HG03520 (cell line): ENCODE measurements at regions not wholly inside any gene's neighbourhood (a gene's known extent, or its start where the extent isn't known, plus 50 kb on each side); places are given as distances from the start of the nearest gene placed in this dataset.

Source experiments
- ATAC-seq: cut with Tn5 transposase; IDR thresholded peaks from one replicate; pipeline ENCODE4 v1.9.1; 2021; ENCODE audit warnings: mild to moderate bottlenecking, moderate library complexity; ENCODE audit not compliant: unreplicated experiment

DNA sequence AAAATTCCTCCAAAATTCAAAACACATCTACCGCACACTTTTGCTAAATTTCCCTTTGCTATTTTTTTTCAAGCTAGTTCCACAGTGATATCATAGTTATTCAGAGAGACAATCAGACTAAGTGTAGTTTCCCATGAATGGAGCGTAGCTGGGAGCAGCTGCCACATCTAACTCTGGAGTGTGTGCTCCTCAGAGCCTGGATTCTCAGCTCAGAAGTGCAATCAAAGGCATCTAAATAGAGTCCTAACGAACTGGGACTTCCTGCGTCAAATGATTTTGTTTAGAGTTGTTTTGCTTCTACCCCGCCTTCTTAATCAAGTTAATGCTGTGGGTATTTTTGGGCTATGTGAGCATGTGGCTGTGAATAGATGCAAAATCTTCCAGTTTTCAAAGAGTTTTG is 160.3 kb downstream of the TMEM18 start:
- ATAC-seq, result no peak

DNA sequence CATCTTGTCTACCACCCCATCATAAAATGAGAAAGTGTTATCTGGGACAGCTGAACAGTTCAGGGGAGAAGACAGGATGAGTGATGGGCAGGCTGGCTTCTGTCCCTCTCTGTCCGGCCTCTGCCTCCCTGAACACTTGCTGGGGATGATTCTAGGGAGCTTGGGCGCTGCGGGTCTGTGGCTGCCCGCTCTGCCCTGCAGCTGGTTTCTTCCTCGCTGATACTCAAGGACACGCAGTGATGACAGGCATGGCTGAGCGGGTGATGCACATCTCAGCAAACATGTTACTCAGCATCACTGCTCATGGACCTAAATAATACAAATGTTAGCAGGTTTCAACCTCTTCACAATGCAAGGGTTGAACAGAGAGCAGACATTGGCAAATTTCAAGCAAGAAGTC is 161.1 kb downstream of the TMEM18 start:
- ATAC-seq, result no peak

DNA sequence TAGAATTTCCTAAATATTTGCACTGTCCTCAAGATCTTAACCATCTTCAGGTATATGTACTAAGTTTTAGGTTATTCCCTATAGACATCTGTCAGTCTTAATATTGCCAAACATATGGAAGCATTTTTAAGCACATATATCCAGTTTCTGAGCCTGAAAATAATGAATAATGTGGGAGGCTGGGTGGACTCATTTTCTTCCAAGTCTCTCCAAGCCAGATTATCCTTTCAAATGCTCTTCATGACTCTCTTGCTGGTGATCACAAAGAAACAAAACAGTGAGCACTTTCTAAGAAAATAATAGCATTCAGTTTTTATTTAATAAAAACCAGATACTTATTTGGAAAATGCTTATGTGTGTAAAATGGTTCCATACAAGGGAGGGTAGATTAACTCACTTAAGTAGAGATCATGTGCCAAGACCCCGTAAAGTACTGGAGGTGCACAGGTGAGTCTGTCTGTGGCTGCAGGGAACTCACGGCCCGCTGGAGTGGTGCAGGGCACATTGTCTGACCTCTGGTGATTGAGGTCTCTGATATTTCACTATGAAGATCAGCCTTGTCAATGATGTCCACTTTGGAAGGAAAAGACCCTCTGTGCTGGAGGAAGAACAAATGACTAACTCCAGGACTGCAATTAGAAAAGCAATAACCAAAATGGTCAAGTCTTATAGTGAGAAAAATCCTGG is 161.6 kb downstream of the TMEM18 start:
- ATAC-seq, result no peak

DNA sequence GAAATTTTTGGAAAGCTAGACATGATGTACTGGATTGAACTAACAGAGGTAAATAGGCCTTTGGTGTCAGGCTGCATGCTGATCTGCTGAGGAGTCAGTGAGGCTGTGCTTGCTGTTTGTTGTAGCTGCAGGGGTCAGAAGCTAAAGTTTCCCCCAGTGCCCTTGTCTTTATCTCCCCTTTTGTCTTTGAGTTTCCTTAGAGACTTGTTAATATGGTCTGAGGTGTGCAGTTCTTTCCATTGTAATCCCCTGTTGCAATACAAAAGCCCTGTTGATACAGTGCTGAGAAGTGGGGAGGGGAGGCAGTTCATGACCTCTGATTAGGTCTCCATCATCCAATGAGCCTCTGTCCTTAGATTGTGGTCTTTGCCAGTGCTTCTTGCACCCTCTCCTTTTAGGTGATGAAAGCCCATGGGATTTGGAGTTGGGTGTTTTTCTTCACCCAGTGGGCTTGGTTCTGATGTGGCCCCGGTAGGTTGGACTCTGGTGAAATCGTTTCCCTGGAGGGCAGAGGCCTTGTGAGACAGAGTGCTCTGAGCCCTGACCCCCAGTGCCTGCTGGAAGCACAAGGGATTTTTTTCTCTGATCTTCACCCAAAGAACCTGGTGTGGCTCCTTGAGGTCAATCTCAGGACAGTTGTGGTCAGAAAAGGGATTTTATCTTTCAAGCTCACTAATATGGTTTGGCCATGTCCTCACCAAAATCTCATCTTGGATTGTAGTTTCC is 163.1 kb downstream of the TMEM18 start:
- ATAC-seq, result no peak

DNA sequence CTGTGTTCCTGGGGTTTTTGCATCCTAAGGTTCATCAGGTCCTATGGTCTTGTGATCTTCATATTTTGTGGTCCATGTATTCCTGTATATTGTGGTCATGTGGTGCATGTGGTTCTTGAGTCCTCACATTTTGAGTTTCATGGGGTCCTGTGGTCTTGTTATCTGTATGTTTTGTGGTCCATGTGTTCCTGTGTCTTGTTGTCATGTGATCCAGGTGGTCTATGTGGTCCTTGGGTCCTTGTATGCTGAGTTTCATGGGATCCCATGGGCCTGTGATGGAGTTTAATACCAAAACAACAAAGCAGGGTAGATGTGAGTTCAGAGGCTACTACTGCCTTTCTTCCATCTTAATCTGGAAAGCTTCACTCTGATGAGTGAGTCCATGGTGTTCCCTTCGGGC is 166.4 kb downstream of the TMEM18 start:
- ATAC-seq, result no peak

DNA sequence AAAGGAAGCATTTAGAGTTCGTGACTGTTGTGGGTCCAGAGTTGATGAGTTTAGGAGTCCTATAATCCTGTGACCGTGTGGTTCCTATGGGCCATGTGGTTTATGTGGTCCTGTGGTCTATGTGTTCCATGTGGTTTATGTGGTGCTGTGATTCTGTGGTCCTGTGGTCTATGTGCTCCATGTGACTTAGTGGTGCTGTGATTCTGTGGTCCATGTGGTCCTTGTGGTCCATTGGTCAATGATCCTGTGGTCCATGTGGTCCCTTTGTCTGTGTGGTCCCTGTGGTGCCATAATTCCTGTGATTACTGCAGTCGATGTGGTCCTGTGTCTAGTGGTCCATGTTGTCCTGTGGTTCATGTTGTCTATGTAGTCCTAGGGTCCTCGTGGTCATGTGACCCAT is 167.3 kb downstream of the TMEM18 start:
- no peak for ATAC-seq

DNA sequence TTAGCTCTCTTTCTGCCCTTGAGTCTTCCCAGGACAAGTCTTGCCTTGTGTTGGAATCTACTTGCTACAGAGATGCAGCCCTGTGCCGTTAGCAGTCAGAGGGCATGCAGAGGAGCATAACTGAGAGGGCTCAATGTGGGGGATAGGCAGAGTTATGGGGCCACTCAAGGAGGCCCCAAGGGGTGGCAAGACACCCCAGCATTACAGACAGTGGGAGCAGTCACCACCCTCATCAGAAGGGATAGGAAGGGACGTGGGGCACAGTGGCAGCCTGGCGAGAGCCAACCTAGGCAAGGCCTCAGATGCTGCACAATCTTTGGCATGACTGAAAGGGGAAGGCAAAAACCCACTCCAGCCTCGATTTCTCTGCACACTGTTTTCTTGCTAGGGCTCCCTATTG is 169.1 kb downstream of the TMEM18 start:
- ATAC-seq, result no peak

DNA sequence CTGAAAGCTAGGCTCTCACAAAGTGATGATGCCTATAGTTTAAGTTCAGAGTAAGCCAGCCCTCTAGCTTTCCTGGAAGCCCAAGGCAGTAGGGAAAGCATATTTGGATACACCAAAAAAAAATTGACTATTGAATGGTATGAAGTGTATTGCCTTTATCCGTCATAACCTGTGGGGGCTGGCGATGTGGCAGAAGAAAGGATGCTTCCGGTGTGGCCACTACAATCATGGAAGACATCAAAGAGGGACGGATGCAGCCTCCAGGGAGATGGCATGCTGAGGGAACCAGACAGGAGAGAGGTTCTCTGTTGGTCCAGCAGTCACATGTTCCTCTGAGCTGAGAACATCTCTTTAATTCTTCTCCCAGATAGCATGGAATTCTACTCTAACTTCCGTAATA is 170.3 kb downstream of the TMEM18 start:
- ATAC-seq, result no peak

DNA sequence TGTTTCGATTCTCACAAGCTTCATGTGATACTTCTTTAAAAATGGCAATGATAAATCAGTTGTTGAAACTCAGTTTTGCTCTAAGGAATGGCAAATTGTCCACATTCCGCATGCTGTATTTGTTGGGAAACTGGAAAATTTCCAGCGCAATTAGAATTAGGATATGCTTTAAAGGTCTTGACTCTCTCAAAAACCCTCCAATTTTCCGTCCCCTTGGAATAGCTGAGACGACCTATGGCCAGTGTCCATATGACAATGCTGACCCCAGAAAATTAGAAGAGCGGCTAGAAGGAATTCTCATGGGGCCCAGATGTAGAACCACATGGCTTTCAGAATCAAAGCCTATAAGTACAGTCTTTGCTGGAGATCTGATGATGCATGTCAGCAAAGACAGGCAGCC is 170.8 kb downstream of the TMEM18 start:
- ATAC-seq, result no peak

DNA sequence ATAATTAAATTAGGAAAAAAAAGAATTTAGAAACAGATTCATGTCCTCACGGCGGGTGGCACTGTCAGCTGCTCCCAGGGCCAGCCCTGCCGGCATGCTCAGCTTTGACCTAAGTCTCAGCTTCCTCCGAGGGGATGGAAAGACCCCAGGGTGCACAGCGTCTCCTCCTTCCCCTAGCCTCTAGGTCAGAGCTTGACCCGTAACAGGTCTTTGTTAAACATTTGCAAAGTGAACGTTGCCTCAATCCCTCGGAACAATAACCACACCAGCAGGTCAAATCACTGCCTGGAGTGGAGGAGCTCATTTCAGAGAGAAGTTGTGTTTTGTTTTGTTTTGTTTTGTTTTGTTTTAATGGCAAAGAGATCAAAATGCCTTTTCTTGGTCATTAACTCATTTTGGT is 171.3 kb downstream of the TMEM18 start:
- ATAC-seq, result no peak

DNA sequence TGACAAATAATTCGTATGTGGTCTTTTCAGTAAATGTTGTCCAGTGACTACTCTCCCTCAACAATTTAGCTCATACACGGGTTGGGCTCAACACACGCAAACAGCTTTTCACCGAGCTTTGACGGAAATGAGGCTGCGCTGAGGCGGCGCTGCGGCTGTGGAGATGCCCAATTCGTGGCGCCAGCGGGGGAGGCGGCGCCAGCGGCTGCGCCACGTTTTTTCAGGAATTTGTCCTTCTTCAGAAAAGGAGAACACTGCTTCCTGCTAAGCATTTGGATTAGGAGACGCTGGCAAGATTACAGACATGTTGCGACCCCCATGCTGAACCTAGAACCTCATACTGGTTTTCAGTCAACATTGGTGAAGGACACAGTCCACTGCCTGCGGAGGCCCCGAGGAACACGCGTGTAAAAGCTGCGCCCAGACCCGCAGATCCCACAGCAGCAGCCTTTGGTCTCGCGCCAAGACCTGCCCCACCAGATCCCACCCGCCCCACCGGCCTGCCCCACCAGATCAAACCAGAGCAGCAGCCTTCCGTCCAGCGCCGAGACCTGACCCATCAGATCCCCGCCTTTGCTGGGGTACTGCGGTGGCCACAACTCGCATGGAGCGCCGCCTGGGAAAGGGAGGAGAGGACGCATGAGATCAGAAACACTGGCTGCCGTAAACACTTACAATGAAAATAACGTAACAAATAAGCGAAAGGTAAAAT is 173.8 kb downstream of the TMEM18 start:
- ATAC-seq, result no peak

DNA sequence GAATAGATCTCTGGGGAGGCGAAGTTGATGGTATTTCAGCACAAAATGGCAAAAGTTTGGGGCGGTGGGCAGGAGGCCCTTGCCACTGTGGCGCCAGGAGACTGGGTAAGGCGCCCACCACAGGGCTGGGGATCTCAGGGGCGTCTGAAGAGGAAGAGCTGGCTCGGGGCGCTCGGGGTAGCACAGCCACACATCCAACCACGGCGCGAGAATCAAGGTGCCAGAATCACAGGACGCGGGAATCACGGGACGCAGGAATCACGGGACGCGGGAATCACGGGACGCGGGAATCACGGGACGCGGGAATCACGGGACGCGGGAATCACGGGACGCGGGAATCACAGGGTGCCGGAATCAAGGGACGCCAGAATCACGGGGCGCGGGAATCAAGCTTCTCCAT is 174.4 kb downstream of the TMEM18 start:
- no peak for ATAC-seq

DNA sequence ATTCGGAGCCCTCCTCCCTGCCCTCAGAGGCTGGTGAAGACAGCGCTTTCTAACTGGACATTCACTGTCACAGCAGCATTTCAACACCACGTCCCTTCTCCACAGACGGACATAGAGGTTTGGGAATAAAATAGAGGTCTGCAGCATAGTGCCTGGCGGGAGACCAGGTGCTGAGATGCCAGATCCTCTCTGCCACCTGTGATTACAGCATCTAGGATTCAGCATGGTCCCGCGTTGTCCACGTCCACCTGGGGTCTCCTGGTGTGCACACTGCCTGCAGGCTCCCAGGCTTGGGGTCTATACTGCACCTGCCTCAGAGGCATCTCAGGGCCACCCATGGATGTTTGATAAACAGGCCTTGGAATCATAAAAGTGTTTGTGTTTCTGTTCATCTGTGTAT is 175.5 kb downstream of the TMEM18 start:
- no peak for ATAC-seq

DNA sequence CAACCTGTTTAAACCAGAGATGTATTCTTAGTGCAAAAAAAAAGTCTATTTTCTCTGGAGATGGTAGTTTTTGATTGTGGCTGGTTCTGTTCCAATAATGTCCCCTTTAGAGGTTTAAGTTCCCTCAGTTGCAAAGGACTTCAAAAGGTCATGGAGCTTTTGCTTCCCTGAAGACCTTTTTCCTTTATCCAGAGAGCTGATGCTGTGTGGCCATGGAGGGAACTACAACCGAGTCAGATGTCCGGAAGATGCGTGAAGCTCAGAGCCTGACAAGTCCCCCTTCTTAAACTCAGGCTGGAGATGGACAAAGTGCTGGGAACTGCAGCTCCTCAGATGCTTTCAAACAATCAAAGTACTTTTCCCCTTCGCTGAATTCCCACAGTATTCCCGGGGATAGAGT is 176.1 kb downstream of the TMEM18 start:
- no peak for ATAC-seq

DNA sequence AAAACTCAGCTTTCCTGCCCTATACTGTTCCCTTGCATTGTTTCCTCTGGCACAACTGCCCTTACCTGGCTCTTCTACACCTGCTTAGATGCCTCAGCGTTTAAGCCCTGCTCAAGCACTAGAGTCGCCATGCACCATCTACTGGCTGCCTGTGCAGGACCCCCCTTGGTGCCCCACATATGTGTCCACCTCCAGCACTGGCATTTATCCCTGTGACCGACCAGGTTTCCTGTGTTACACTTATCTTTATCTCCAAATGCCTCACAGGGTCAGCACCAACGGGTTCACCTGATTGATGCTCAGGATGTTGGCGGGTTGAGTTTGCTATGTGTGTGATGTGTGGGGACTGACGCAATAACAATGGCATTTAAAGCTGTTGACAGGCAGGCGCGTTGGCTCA is 177.5 kb downstream of the TMEM18 start:
- ATAC-seq, result no peak

DNA sequence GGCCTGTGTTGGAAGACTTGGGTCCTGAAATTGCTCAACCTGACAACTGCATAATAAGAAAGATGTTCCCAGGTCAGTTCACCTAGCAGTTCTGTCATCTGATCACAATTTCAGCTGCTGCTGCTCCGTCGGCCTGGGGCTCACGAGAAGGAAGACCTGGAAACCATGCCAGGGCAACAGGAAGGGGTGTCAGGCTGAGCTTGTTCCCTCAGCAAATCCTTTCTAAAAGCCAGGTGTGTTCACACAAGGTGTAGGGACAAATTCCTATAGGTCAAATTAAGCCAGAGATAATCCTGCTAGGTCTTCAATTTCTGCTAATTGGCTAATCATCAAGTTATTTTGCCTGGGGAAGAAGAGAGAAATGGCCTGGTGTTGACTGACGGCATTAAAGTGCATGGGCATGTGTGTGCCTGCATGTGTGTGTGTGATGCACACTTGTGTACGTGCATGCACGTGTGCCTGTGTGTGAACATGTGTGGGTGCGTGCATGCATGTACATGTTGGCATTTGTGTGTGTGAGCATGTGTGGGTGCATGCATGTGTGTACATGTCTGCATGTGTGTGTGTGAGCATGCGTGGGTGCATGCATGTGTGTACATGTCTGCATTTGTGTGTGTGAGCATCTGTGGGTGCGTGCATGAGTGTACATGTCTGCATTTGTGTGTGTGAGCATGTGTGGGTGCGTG is 178.6 kb downstream of the TMEM18 start:
- ATAC-seq, result no peak

DNA sequence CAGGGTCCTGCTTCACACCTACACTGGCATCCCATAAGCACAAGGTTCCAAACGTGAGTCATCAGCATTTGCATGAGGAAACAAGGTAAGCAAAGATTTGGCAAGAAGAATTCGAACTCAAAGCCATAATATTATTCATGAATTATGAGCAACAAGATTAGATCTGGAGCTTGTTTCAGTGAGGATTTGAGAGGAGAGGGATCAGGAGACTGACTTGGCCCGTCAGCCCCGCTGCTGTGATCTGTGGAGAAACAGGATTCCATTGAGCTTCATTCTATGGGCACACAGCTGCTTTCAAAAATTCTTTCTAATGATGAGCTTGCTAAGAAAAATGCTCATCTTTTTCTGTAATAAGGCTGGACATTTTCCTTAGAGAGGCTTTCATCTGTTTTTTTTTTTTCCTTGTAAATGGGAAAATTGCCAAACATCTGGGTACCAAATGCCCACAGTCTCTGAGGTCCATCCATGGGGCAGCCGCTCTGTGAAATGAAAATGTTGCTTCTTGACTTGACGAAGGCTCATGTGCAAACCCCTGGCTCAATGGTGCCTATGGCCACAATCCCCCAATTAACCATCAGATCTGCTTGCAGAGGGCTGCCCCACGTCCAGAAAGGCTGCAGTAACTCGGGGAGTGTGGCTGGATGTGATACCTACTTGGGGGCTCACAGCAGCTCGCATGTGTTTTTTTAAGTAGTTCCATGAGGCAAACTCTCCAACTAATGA is 179.3 kb downstream of the TMEM18 start:
- no peak for ATAC-seq

DNA sequence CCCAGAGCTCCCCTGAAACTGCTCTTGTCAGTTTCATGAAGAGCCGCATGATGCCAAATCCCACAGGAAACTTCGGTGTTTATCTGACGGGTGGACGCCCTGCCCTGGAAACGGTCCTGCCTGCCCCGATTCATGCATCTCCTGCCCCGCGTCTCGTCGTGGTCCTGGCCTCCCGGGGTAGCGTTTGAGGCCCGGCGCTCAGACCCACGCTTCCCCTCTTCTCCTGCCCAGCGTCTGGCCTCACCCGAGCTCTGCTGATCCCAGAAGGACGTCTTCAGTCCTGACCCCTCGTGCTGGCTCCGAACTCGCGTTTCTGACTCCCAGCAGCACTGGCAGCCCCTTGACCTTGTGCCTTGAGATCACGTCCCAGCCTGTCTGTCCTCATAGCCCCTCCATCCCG is 180.5 kb downstream of the TMEM18 start:
- ATAC-seq, result no peak

DNA sequence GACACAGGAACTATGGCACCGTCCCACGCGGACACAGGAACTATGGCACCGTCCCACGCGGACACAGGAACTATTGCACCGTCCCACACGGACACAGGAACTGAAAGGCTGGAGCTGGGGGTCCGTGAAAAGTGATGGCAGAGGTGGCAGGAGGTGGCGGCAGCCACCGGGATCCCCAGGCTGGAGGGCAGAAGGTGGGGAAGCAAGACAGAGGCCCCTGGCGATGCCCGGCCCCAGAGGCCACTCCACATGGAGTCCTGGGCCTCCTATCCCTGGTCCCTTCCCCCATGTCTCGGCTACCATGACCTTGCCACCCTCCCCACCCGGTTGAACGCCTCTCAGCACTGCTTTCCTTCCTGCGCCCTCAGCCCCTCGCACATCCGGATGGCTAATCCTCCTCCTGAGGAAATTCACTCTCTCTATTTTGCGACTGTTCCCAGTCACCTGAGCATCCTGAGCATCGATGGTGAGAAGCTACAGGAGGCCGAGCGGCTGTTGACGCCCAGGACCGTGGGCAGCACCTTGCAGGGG is 181.4 kb downstream of the TMEM18 start:
- ATAC-seq, result no peak

DNA sequence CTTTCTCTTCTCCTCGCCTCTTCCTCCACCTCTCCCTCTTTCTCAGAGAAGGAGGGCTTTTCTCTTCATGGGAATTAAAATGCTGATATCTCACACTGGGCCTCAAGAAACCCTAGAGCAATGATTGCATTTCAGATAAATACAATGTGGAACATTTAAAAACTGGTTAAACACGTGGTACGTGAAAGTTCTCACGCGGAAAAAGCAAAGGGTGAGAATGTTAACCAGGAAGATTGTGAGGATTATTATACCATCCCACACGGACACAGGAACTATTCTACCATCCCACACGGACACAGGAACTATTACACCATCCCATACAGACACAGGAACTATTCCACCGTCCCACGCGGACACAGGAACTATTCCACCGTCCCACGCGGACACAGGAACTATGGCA is 182.4 kb downstream of the TMEM18 start:
- no peak for ATAC-seq

DNA sequence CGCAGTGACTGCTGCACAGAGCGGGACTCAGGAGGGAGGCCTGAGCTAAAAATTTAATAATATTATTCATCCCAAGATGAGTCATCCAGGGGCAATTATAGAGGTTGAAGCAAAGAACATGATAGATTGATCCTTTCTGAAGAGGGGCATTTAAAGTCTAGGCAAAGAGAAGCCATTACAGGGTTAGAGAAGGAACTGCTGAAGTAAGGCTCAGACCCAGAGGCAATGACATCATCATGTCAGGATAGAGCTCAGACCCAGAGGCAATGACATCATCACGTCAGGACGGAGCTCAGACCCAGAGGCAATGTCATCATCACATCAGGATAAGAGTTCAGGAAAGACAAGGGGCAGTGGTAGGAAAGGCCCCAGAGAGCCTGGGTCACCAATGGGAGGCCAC is 184.0 kb downstream of the TMEM18 start:
- no peak for ATAC-seq
